IMR-90 (cell line): ENCODE measurements at regions not wholly inside any gene's neighbourhood (a gene's known extent, or its start where the extent isn't known, plus 50 kb on each side); places are given as distances from the start of the nearest gene placed in this dataset.

ENCODE experiments used
- ATAC-seq: fragments of 200-7000 bp; cut with Tn5 transposase; 2 replicates; pipeline ENCODE4 v1.9.1; 2020; ENCODE audit warnings: low read depth, mild to moderate bottlenecking, moderate library complexity
- BruUV-seq: library from RNA; stranded (reverse); fragments of 400-500 nt; replicated peaks from 2 replicates; lab custom pipeline; 2021; lab: Mats Ljungman, UMichigan
- CTCF ChIA-PET: fragments of 300-600 bp; formaldehyde crosslinking; extraction: SDS; loops from one replicate; lab custom pipeline; 2021; ENCODE audit warnings: antibody characterized with exemption; lab: Yijun Ruan, JAX
- POLR2A ChIA-PET: fragments of 300-600 bp; sonication (Branson Sonifier 250); formaldehyde crosslinking; loops from one replicate; lab custom pipeline; 2022; ENCODE audit warnings: antibody characterized with exemption; ENCODE audit not compliant: unreplicated experiment; lab: Charles Lee
- DNase-seq: peaks from one replicate; pipeline ENCODE4 v3.0.0; 2013
- H2AFZ ChIP-seq: replicated peaks from 2 replicates; pipeline ENCODE3; 2013; ENCODE audit warnings: low read length, mild to moderate bottlenecking; ENCODE audit not compliant: poor library complexity
- H2AK5ac ChIP-seq: 2 replicates; pipeline ENCODE4 v1.6.1; 2013; ENCODE audit warnings: low read depth, low read length, inconsistent platforms
- H2AK9ac ChIP-seq: replicated peaks from 2 replicates; pipeline ENCODE3; 2013; ENCODE audit warnings: mild to moderate bottlenecking, low read depth, low read length, moderate library complexity; ENCODE audit not compliant: poor library complexity
- H2BK120ac ChIP-seq: 2 replicates; pipeline ENCODE4 v1.6.1; 2013; ENCODE audit warnings: low read depth, low read length, inconsistent platforms
- H2BK15ac ChIP-seq: 3 replicates; pipeline ENCODE4 v1.6.1; 2013; ENCODE audit warnings: low read depth, low read length, inconsistent platforms
- H2BK20ac ChIP-seq: 2 replicates; pipeline ENCODE4 v1.6.1; 2013; ENCODE audit warnings: low read depth, mild to moderate bottlenecking, inconsistent platforms, low read length, moderate library complexity
- H2BK5ac ChIP-seq: 2 replicates; pipeline ENCODE4 v1.6.1; 2013; ENCODE audit warnings: mild to moderate bottlenecking, low read depth, low read length, inconsistent platforms; ENCODE audit not compliant: poor library complexity, severe bottlenecking
- H3K14ac ChIP-seq: replicated peaks from 2 replicates; pipeline ENCODE4 v1.6.1; 2013; ENCODE audit warnings: low read depth, low read length, inconsistent platforms
- H3K18ac ChIP-seq: 2 replicates; pipeline ENCODE4 v1.6.1; 2013; ENCODE audit warnings: low read depth, low read length, control low read depth
- H3K23ac ChIP-seq: 2 replicates; pipeline ENCODE4 v1.6.1; 2013; ENCODE audit warnings: low read depth, low read length, inconsistent platforms
- H3K27ac ChIP-seq: 2 replicates; pipeline ENCODE4 v1.5.1; 2013; ENCODE audit warnings: mild to moderate bottlenecking, control low read depth, low read length; ENCODE audit not compliant: insufficient read depth
- H3K27me3 ChIP-seq: 2 replicates; pipeline ENCODE4 v1.6.1; 2013; ENCODE audit warnings: low read length; ENCODE audit not compliant: control insufficient read depth, insufficient read depth
- H3K36me3 ChIP-seq: 2 replicates; pipeline ENCODE4 v1.6.1; 2013; ENCODE audit warnings: low read length, mixed read lengths; ENCODE audit not compliant: control insufficient read depth, insufficient read depth
- H3K4ac ChIP-seq: 2 replicates; pipeline ENCODE4 v1.6.1; 2013; ENCODE audit warnings: low read depth, low read length, inconsistent platforms
- H3K4me1 ChIP-seq: 2 replicates; pipeline ENCODE4 v1.6.1; 2013; ENCODE audit warnings: low read length, mixed read lengths; ENCODE audit not compliant: control insufficient read depth, insufficient read depth
- H3K4me2 ChIP-seq: 2 replicates; pipeline ENCODE4 v1.6.1; 2013; ENCODE audit warnings: low read depth, mild to moderate bottlenecking, control low read depth, low read length, moderate library complexity
- H3K4me3 ChIP-seq: 2 replicates; pipeline ENCODE4 v1.5.1; 2013; ENCODE audit warnings: low read depth, mild to moderate bottlenecking, control low read depth, low read length, moderate library complexity; ENCODE audit not compliant: insufficient read depth
- H3K56ac ChIP-seq: 2 replicates; pipeline ENCODE4 v1.6.1; 2013; ENCODE audit warnings: low read length, inconsistent platforms; ENCODE audit not compliant: insufficient read depth; ENCODE audit errors: extremely low read depth
- H3K79me1 ChIP-seq, 2 experiments: 2 replicates each; pipeline ENCODE4 v1.6.1; 2013; ENCODE audit warnings: low read length in 2 of 2, inconsistent platforms in 1 of 2, low read depth in 1 of 2
- H3K9ac ChIP-seq: 2 replicates; pipeline ENCODE4 v1.6.1; 2013; ENCODE audit warnings: low read depth, low read length, control low read depth
- H3K9me1 ChIP-seq: 2 replicates; pipeline ENCODE4 v1.6.1; 2013; ENCODE audit warnings: low read length, inconsistent platforms; ENCODE audit not compliant: insufficient read depth
- H3K9me3 ChIP-seq: 2 replicates; pipeline ENCODE4 v1.6.1; 2013; ENCODE audit warnings: low read length; ENCODE audit not compliant: control insufficient read depth, insufficient read depth
- H4K20me1 ChIP-seq: 2 replicates; pipeline ENCODE4 v1.6.1; 2013; ENCODE audit warnings: low read length, inconsistent platforms; ENCODE audit not compliant: insufficient read depth
- H4K5ac ChIP-seq: 2 replicates; pipeline ENCODE4 v1.6.1; 2013; ENCODE audit warnings: mild to moderate bottlenecking, low read depth, low read length, control low read depth
- H4K8ac ChIP-seq, 2 experiments: 2 replicates each; pipeline ENCODE4 v1.6.1; 2013; ENCODE audit warnings: low read depth in 2 of 2, low read length in 2 of 2, control low read depth in 1 of 2, inconsistent platforms in 1 of 2
- H4K91ac ChIP-seq: 2 replicates; pipeline ENCODE4 v1.6.1; 2013; ENCODE audit warnings: low read depth, low read length, inconsistent platforms; ENCODE audit not compliant: insufficient read depth
- BHLHE40 ChIP-seq: fragments of 150-350 bp; IDR thresholded peaks from 2 replicates; pipeline ENCODE4 v1.6.1; 2016; ENCODE audit warnings: mild to moderate bottlenecking, low read depth, low read length
- CEBPB ChIP-seq: IDR thresholded peaks from 2 replicates; pipeline ENCODE4 v1.6.1; 2012; ENCODE audit warnings: low read depth, low read length, improper control_type of control experiment
- CHD1 ChIP-seq: IDR thresholded peaks from 2 replicates; pipeline ENCODE4 v1.6.1; 2012; ENCODE audit warnings: low read depth, low read length, improper control_type of control experiment
- FOS ChIP-seq: fragments of 150-350 bp; IDR thresholded peaks from 2 replicates; pipeline ENCODE4 v1.6.1; 2016; ENCODE audit warnings: low read depth, low read length
- MAZ ChIP-seq: IDR thresholded peaks from 2 replicates; pipeline ENCODE4 v1.6.1; 2012; ENCODE audit warnings: low read depth, mild to moderate bottlenecking, low read length, improper control_type of control experiment, moderate library complexity, borderline replicate concordance
- MXI1 ChIP-seq: IDR thresholded peaks from 2 replicates; pipeline ENCODE4 v1.6.1; 2012; ENCODE audit warnings: low read depth, mild to moderate bottlenecking, low read length, moderate library complexity, borderline replicate concordance
- NFE2L2 ChIP-seq: fragments of 150-350 bp; IDR thresholded peaks from 2 replicates; pipeline ENCODE4 v1.6.1; 2016; ENCODE audit warnings: low read depth, mild to moderate bottlenecking, low read length
- POLR2A ChIP-seq: IDR thresholded peaks from 2 replicates; pipeline ENCODE4 v1.6.1; 2012; ENCODE audit warnings: mild to moderate bottlenecking, low read depth, low read length
- RCOR1 ChIP-seq: IDR thresholded peaks from 2 replicates; pipeline ENCODE4 v1.6.1; 2012; ENCODE audit warnings: mild to moderate bottlenecking, low read length, improper control_type of control experiment; ENCODE audit not compliant: insufficient replicate concordance
- RFX5 ChIP-seq: IDR thresholded peaks from 2 replicates; pipeline ENCODE4 v1.8.0; 2012; ENCODE audit warnings: low read depth, mild to moderate bottlenecking, low read length, moderate library complexity
- SMC3 ChIP-seq: fragments of 150-350 bp; IDR thresholded peaks from 2 replicates; pipeline ENCODE4 v1.6.1; 2016; ENCODE audit warnings: low read depth, mild to moderate bottlenecking, antibody characterized with exemption, low read length, moderate library complexity
- WGBS, 2 experiments: methylation state at CpG; one replicate each; pipeline versions ENCODE4 v1.1.5 to v1.1.7; 2013; ENCODE audit warnings: missing lambda C conversion rate in 2 of 2; ENCODE audit not compliant: insufficient read length in 1 of 2; ENCODE audit errors: extremely low coverage in 2 of 2; 5-methylcytosine and 5-hydroxymethylcytosine counted together
- dilution Hi-C: fragments of 300-500 bp; cut with HindIII; formaldehyde crosslinking; loops from one replicate; pipeline ENCODE4 v1.14.3; 2018; ENCODE audit warnings: low sequenced_read_pairs; ENCODE audit not compliant: unreplicated experiment
- in situ Hi-C: fragments of 300-500 bp; cut with MboI; formaldehyde crosslinking; loops from 3 replicates; pipeline ENCODE4 v1.14.3; 2019; ENCODE audit warnings: low sequenced_read_pairs, inconsistent platforms, mixed read lengths
- intact Hi-C: fragments of 100-400 bp; cut with micrococcal nuclease; formaldehyde crosslinking; loops from 2 replicates; pipeline ENCODE4 v1.10.0; 2022
- TF ChIP-seq, protein P1 (sequence below): fragments of 150-350 bp; IDR thresholded peaks from 2 replicates; pipeline ENCODE4 v1.6.1; 2016; ENCODE audit warnings: low read depth, mild to moderate bottlenecking, low read length, moderate library complexity, borderline replicate concordance
- TF ChIP-seq, protein P2 (sequence below): conservative IDR thresholded peaks from 2 replicates; pipeline ENCODE4 v1.5.1; 2012; ENCODE audit warnings: mild to moderate bottlenecking, low read depth, low read length, improper control_type of control experiment

DNA sequence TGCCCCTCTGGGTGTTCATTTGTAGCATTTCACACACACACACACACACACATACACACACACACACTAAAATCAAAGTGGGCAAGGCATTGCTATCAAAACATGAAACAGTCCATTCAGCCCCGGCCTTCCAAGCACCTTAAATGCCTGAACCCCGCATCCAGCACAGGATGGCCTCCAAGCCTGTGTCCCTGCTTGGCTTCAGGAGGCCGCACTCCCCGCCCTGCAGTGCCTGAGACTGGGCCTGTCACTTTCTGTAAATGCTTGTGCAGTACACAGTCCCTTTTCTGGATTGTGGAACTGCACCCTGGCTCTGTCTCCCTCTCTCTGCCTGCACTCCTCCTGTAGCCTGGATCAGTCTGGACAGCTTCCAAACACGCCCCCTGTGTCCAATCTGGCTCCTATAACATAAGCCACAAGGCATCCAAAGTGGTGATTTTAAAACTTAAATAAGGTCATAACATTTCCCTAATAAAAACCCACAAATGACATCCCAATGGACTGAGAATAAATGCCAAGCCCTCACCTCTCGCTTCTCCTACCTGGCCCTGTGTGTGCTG lies 972.2 kb upstream of the TMEM132C start:
- BruUV-seq: no TSS peak
- Histone ChIP-seq H3K9me3 (peaks cover 10% of the 10 kb centered on the region; the same call in 1 of the 2 replicates), H3K18ac (no peak overlapping the region), H3K9ac (no peak overlapping the region), H3K79me1 (no peaks in the 10 kb centered on the region), H2AK9ac (no peak overlapping the region), H3K23ac (no peak overlapping the region), H2BK15ac (no peak overlapping the region), H4K5ac (no peak overlapping the region), H2BK120ac (no peak overlapping the region), H3K56ac (no peak overlapping the region), H4K20me1 (no peaks in the 10 kb centered on the region), H2AK5ac (no peak overlapping the region), H3K36me3 (no peaks in the 10 kb centered on the region), H3K27me3 (no peaks in the 10 kb centered on the region), H3K4me2 (no peak overlapping the region), H3K4me1 (no peaks in the 10 kb centered on the region), H2AFZ (no peak overlapping the region), H4K91ac (no peak overlapping the region), H4K8ac (no peak overlapping the region), H3K4me3 (no peak overlapping the region), H3K9me1 (no peaks in the 10 kb centered on the region), H3K14ac (no peak overlapping the region), H3K27ac (no peak overlapping the region), H2BK5ac (no peak overlapping the region), H2BK20ac (no peak overlapping the region), H3K4ac (no peak overlapping the region)
- POLR2A ChIA-PET: no interaction called here
- dilution Hi-C loops: no loop called here
- 58% methylated on average over 3 of the region's 6 CpGs; no CpG with 5 or more reads in 1 of the 2 experiments for WGBS, 2 experiments
- CTCF ChIA-PET: no interaction called here
- no peak for DNase-seq
- no peak for ATAC-seq
- no peak for TF ChIP-seq RFX5
- TF ChIP-seq, protein P1, sequence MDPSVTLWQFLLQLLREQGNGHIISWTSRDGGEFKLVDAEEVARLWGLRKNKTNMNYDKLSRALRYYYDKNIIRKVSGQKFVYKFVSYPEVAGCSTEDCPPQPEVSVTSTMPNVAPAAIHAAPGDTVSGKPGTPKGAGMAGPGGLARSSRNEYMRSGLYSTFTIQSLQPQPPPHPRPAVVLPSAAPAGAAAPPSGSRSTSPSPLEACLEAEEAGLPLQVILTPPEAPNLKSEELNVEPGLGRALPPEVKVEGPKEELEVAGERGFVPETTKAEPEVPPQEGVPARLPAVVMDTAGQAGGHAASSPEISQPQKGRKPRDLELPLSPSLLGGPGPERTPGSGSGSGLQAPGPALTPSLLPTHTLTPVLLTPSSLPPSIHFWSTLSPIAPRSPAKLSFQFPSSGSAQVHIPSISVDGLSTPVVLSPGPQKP: no peak
- TF ChIP-seq CHD1: no peak
- no peak for TF ChIP-seq CEBPB
- no peak for TF ChIP-seq MXI1
- TF ChIP-seq FOS: no peak
- TF ChIP-seq, protein P2, sequence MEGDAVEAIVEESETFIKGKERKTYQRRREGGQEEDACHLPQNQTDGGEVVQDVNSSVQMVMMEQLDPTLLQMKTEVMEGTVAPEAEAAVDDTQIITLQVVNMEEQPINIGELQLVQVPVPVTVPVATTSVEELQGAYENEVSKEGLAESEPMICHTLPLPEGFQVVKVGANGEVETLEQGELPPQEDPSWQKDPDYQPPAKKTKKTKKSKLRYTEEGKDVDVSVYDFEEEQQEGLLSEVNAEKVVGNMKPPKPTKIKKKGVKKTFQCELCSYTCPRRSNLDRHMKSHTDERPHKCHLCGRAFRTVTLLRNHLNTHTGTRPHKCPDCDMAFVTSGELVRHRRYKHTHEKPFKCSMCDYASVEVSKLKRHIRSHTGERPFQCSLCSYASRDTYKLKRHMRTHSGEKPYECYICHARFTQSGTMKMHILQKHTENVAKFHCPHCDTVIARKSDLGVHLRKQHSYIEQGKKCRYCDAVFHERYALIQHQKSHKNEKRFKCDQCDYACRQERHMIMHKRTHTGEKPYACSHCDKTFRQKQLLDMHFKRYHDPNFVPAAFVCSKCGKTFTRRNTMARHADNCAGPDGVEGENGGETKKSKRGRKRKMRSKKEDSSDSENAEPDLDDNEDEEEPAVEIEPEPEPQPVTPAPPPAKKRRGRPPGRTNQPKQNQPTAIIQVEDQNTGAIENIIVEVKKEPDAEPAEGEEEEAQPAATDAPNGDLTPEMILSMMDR: no peak
- no peak for TF ChIP-seq POLR2A
- TF ChIP-seq RCOR1: no peak
- TF ChIP-seq MAZ: no peak
- no peak for TF ChIP-seq SMC3
- no peak for TF ChIP-seq BHLHE40
- TF ChIP-seq NFE2L2: no peak
- in situ Hi-C loops: loop anchor here (5.0 kb wide), 1 partner anchor 187 kb away; no protein-coding TSS in a partner anchor
- intact Hi-C loops: no loop called here
